Mesendoderm (in vitro differentiated cells): ENCODE measurements at regions not wholly inside any gene's neighbourhood (a gene's known extent, or its start where the extent isn't known, plus 50 kb on each side); places are given as distances from the start of the nearest gene placed in this dataset.

Experiments
- DNase-seq: peaks from one replicate; pipeline ENCODE4 v3.0.0; 2013
- H2AK5ac ChIP-seq: 2 replicates; pipeline ENCODE4 v1.6.1; 2013; ENCODE audit warnings: low read length, inconsistent platforms
- H2BK120ac ChIP-seq: 2 replicates; pipeline ENCODE4 v1.6.1; 2013; ENCODE audit warnings: low read depth, mild to moderate bottlenecking, low read length, moderate library complexity, mixed read lengths
- H2BK15ac ChIP-seq: replicated peaks from 2 replicates; pipeline ENCODE4 v1.6.1; 2013; ENCODE audit warnings: low read depth, mild to moderate bottlenecking, moderate library complexity
- H2BK5ac ChIP-seq: 2 replicates; pipeline ENCODE4 v1.6.1; 2013; ENCODE audit warnings: low read length, inconsistent platforms
- H3K18ac ChIP-seq: 2 replicates; pipeline ENCODE4 v1.6.1; 2013; ENCODE audit warnings: mild to moderate bottlenecking, low read length, mixed read lengths
- H3K23ac ChIP-seq: one replicate; pipeline ENCODE4 v1.6.1; 2013; ENCODE audit warnings: low read length
- H3K27ac ChIP-seq: 2 replicates; pipeline ENCODE4 v1.5.1; 2013; ENCODE audit warnings: low read depth, mild to moderate bottlenecking, inconsistent platforms, low read length, moderate library complexity
- H3K27me3 ChIP-seq: 2 replicates; pipeline ENCODE4 v1.6.1; 2013; ENCODE audit warnings: low read length, control low read depth, mild to moderate bottlenecking, inconsistent platforms; ENCODE audit not compliant: insufficient read depth, poor library complexity
- H3K36me3 ChIP-seq: 2 replicates; pipeline ENCODE4 v1.6.1; 2013; ENCODE audit warnings: low read length, inconsistent platforms; ENCODE audit not compliant: control insufficient read depth, insufficient read depth
- H3K4ac ChIP-seq: one replicate; pipeline ENCODE4 v1.6.1; 2013; ENCODE audit warnings: low read depth, mild to moderate bottlenecking, low read length, moderate library complexity
- H3K4me1 ChIP-seq: 2 replicates; pipeline ENCODE4 v1.6.1; 2013; ENCODE audit warnings: low read depth, low read length, inconsistent platforms; ENCODE audit not compliant: control insufficient read depth
- H3K4me2 ChIP-seq: 2 replicates; pipeline ENCODE4 v1.6.1; 2013; ENCODE audit warnings: low read length
- H3K4me3 ChIP-seq: 2 replicates; pipeline ENCODE4 v1.5.1; 2013; ENCODE audit warnings: mild to moderate bottlenecking, low read length
- H3K56ac ChIP-seq: one replicate; pipeline ENCODE4 v1.6.1; 2013; ENCODE audit warnings: low read length
- H3K79me1 ChIP-seq: 2 replicates; pipeline ENCODE4 v1.6.1; 2013; ENCODE audit warnings: low read length, inconsistent platforms
- H3K79me2 ChIP-seq: 2 replicates; pipeline ENCODE4 v1.6.1; 2013; ENCODE audit warnings: mild to moderate bottlenecking, low read length; ENCODE audit not compliant: control insufficient read depth, insufficient read depth
- H3K9ac ChIP-seq: 2 replicates; pipeline ENCODE4 v1.6.1; 2013; ENCODE audit warnings: low read length, inconsistent platforms
- H4K5ac ChIP-seq: one replicate; pipeline ENCODE4 v1.6.1; 2013; ENCODE audit warnings: low read length
- H4K8ac ChIP-seq: one replicate; pipeline ENCODE4 v1.6.1; 2013; ENCODE audit warnings: low read depth, mild to moderate bottlenecking, control low read depth, low read length, moderate library complexity
- WGBS: extraction: QIAGEN DNeasy Blood & Tissue Kit; methylation state at CpG from one replicate; pipeline ENCODE4 v1.1.7; 2013; ENCODE audit warnings: low lambda C conversion rate, missing lambda C conversion rate; ENCODE audit not compliant: insufficient coverage; ENCODE audit errors: extremely low coverage; 5-methylcytosine and 5-hydroxymethylcytosine counted together

DNA sequence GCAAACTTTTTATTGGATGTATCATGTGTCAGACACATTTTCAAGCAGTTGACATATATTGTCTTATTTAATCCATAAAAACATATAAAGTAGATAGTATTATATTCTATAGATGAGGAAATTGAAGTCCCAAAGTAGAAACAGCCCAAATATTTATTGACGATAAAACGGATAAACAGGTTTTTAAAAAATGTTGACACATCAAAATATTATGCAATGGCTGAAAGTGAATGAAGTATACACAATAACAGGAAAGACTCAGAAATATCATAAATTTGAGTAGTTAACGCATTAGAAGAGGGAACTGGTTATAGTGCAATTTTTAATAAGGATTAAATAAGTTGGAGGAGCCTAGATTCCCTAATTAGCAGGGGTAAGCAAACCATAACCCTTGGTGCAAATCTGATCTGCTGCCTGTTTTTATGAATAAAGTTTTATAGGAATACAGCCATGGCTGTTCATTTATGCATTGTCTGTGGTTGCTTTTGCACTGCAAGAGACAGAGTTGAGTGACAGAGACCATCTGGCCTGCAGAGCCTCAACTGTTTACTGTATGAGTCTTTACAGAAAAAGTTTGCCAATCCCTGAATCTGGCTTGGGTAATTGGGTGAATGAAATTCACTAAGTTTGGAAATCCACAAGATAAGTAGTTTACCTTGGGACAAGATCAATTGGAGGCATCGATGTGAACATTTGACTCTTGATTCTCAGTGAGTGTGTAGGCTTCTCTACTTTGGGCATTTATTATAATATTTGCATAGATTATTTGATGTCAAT, 50.6 kb upstream of the EXOC2 start:
- Histone ChIP-seq H3K18ac (no peak overlapping the region), H3K4me3 (no peak overlapping the region), H3K4me1 (no peaks in the 10 kb centered on the region), H2BK120ac (no peak overlapping the region), H2BK5ac (no peak overlapping the region), H3K56ac (no peak overlapping the region), H3K9ac (no peak overlapping the region), H3K23ac (no peak overlapping the region), H2BK15ac (no peak overlapping the region), H3K79me1 (no peaks in the 10 kb centered on the region), H3K79me2 (no peaks in the 10 kb centered on the region), H3K27me3 (no peaks in the 10 kb centered on the region), H2AK5ac (no peak overlapping the region), H4K5ac (no peak overlapping the region), H3K36me3 (no peaks in the 10 kb centered on the region), H3K27ac (no peak overlapping the region), H4K8ac (no peak overlapping the region), H3K4me2 (no peak overlapping the region), H3K4ac (no peak overlapping the region)
- DNase-seq, result no peak
- WGBS, result no CpG with 5 or more reads among the region's 4 CpGs
